Thyroid gland (tissue), 4 donors: ENCODE measurements at regions not wholly inside any gene's neighbourhood (a gene's known extent, or its start where the extent isn't known, plus 50 kb on each side); places are given as distances from the start of the nearest gene placed in this dataset. TPM values are rescaled to one million over a fixed set of nuclear protein-coding genes. Genes with fewer than 3 reads are reported as not detected.

Experiments
- DNase-seq, 2 donors: peaks; one replicate each; pipeline ENCODE4 v3.0.0-alpha.2; 2019
- H3K27ac ChIP-seq, 3 donors: fragments of 200-600 bp; sonication (generic); 1 replicate in 2 of 3; 2 replicates in 1 of 3; pipeline ENCODE4 v1.5.1; 2016 to 2019; ENCODE audit warnings: mild to moderate bottlenecking in 1 of 3, moderate library complexity in 1 of 3
- H3K27me3 ChIP-seq: fragments of 200-600 bp; sonication (generic); one replicate; pipeline ENCODE4 v1.5.1; 2019
- H3K36me3 ChIP-seq, 2 donors: fragments of 200-600 bp; sonication (generic); one replicate each; pipeline ENCODE4 v1.5.1; 2016 to 2019
- H3K4me1 ChIP-seq, 2 donors: fragments of 200-600 bp; sonication (generic); one replicate each; pipeline ENCODE4 v1.5.1; 2017 to 2019
- H3K4me3 ChIP-seq, 3 donors: fragments of 200-600 bp; sonication (generic); replicated peaks in 1 of 3; 1 replicate in 2 of 3; 2 replicates in 1 of 3; pipeline ENCODE4 v1.5.1; 2016; ENCODE audit warnings: mild to moderate bottlenecking in 1 of 3
- H3K9me3 ChIP-seq: fragments of 200-600 bp; sonication (generic); one replicate; pipeline ENCODE4 v1.5.1; 2017
- CTCF ChIP-seq, 6 experiments: fragments of 200-600 bp in 3 of 6; fragments of 450-650 bp in 3 of 6; sonication (generic) in 3 of 6; IDR thresholded peaks; one replicate each; pipeline ENCODE4 v1.5.1; 2016 to 2019; ENCODE audit warnings: antibody characterized with exemption in 6 of 6, mild to moderate bottlenecking in 2 of 6, inconsistent platforms in 1 of 6, moderate library complexity in 1 of 6
- POLR2A ChIP-seq, 2 donors: fragments of 450-650 bp; IDR thresholded peaks; one replicate each; pipeline ENCODE4 v1.6.1; 2017; ENCODE audit warnings: antibody characterized with exemption in 2 of 2, mild to moderate bottlenecking in 2 of 2, moderate library complexity in 1 of 2
- WGBS, 2 donors: methylation state at CpG; one replicate each; pipeline ENCODE4 v1.1.5; 2017; 5-methylcytosine and 5-hydroxymethylcytosine counted together
- intact Hi-C: fragments of 100-400 bp; cut with DNase I; formaldehyde crosslinking; loops from one replicate; pipeline ENCODE4 v1.15.1; 2023
- microRNA-seq: library from miRNA; unstranded; fragments of <30 nt; microRNA quantifications from one replicate; pipeline ENCODE4, GENCODE V29; 2016
- small RNA-seq: library from RNA; depleted of rRNA; stranded (forward); fragments of <200 nt; gene quantifications from one replicate; pipeline ENCODE3, GENCODE V24; 2016

GRCh38 chr12:66025477-66025876 is 105.1 kb downstream of the LLPH start:
- no peak overlapping the region for H3K4me3 ChIP-seq
- DNase-seq, result no peak
- 64 to 70% methylated on average over 2 of the region's 2 CpGs for WGBS, 2 donors
- H3K4me1 ChIP-seq, result no peaks in the 10 kb centered on the region
- TF ChIP-seq CTCF (IDR thresholded peaks at IDR 0.05), result no peak
- TF ChIP-seq POLR2A (IDR thresholded peaks at IDR 0.05), result no peak
- intact Hi-C loops, result no loop called here
- no peak overlapping the region for H3K27ac ChIP-seq
- no peaks in the 10 kb centered on the region for H3K9me3 ChIP-seq
- H3K36me3 ChIP-seq, result no peaks in the 10 kb centered on the region
- H3K27me3 ChIP-seq, result no peaks in the 10 kb centered on the region

GRCh38 chr12:66024949-66025348 is 105.6 kb downstream of the LLPH start:
- H3K27ac ChIP-seq, result no peak overlapping the region
- 85 to 92% methylated on average over 1 of the region's 1 CpG for whole genome bisulfite sequencing, 2 donors
- no peak for DNase-seq
- intact Hi-C loops, result no loop called here
- no peak for TF ChIP-seq CTCF (IDR thresholded peaks at IDR 0.05)
- TF ChIP-seq POLR2A (IDR thresholded peaks at IDR 0.05), result no peak
- no peaks in the 10 kb centered on the region for H3K4me1 ChIP-seq
- H3K27me3 ChIP-seq, result no peaks in the 10 kb centered on the region
- H3K36me3 ChIP-seq, result no peaks in the 10 kb centered on the region
- H3K4me3 ChIP-seq, result no peak overlapping the region
- no peaks in the 10 kb centered on the region for H3K9me3 ChIP-seq

- Histone ChIP-seq H3K27me3 (no peaks in the 10 kb centered on the region), H3K9me3 (no peaks in the 10 kb centered on the region), H3K36me3 (no peaks in the 10 kb centered on the region), H3K4me1 (no peaks in the 10 kb centered on the region), H3K4me3 (no peak overlapping the region), H3K27ac (no peak overlapping the region)
- no peak for DNase-seq
- TF ChIP-seq CTCF (IDR thresholded peaks at IDR 0.05) (no peak), POLR2A (IDR thresholded peaks at IDR 0.05) (no peak)
- 93 to 94% methylated on average over 12 of the region's 12 CpGs for WGBS, 2 donors
- intact Hi-C loops, result no loop called here
These were observed 110.1 kb downstream of the LLPH start for GRCh38 chr12:66020481-66020880.

GRCh38 chr12:66017736-66018135 is 112.8 kb downstream of the LLPH start:
- intact Hi-C loops, result no loop called here
- Histone ChIP-seq H3K4me3 (no peak overlapping the region), H3K27me3 (no peaks in the 10 kb centered on the region)

More at GRCh38 chr12:66017736-66018135, 112.8 kb downstream of the LLPH start:
- no peak for TF ChIP-seq CTCF (IDR thresholded peaks at IDR 0.05)
- no peak for TF ChIP-seq POLR2A (IDR thresholded peaks at IDR 0.05)
- no peak for DNase-seq
- H3K4me1 ChIP-seq, result no peaks in the 10 kb centered on the region
- H3K9me3 ChIP-seq, result no peaks in the 10 kb centered on the region
- H3K36me3 ChIP-seq, result no peaks in the 10 kb centered on the region
- no peak overlapping the region for H3K27ac ChIP-seq
- WGBS, 2 donors, result 75 to 86% methylated on average over 2 of the region's 2 CpGs

Small RNA genes lying in the stretch of these regions (microRNA-seq; reads per million reads assigned to microRNA genes)
- not detected for gene MIR6074

Small RNA genes lying in the stretch of these regions (small RNA-seq; reads per million reads assigned to genes)
- gene MIR6074 (not detected), gene RNA5SP362 (not detected)
